GM12872 (cell line): ENCODE measurements at regions not wholly inside any gene's neighbourhood (a gene's known extent, or its start where the extent isn't known, plus 50 kb on each side); places are given as distances from the start of the nearest gene placed in this dataset.

ENCODE experiments used
- TF ChIP-seq, protein P1 (sequence below): IDR thresholded peaks from 3 replicates; pipeline ENCODE4 v1.5.1; 2011; ENCODE audit warnings: low read depth, mild to moderate bottlenecking, low read length, moderate library complexity; ENCODE audit not compliant: insufficient read depth

DNA sequence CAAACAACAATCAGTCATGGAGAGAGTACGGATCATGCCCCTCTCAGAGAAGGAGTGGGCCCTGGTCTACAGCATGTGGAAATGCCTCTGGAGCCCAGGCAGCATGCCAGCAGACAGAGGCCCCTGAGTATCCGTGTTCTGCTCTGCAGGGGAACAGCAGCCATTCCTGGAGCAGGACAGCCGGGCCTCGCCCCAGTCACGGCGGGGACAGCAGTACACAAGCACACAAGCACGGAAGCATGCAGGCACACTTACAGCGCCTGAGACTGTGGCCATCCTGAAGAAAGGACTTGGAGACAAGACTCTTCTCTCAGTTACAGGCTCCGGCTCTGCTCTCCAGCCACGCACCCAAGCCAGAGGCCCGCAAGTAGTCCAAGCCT lies 102.6 kb upstream of the ALDH1B1 start:
- TF ChIP-seq, protein P1, sequence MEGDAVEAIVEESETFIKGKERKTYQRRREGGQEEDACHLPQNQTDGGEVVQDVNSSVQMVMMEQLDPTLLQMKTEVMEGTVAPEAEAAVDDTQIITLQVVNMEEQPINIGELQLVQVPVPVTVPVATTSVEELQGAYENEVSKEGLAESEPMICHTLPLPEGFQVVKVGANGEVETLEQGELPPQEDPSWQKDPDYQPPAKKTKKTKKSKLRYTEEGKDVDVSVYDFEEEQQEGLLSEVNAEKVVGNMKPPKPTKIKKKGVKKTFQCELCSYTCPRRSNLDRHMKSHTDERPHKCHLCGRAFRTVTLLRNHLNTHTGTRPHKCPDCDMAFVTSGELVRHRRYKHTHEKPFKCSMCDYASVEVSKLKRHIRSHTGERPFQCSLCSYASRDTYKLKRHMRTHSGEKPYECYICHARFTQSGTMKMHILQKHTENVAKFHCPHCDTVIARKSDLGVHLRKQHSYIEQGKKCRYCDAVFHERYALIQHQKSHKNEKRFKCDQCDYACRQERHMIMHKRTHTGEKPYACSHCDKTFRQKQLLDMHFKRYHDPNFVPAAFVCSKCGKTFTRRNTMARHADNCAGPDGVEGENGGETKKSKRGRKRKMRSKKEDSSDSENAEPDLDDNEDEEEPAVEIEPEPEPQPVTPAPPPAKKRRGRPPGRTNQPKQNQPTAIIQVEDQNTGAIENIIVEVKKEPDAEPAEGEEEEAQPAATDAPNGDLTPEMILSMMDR = no peak

DNA sequence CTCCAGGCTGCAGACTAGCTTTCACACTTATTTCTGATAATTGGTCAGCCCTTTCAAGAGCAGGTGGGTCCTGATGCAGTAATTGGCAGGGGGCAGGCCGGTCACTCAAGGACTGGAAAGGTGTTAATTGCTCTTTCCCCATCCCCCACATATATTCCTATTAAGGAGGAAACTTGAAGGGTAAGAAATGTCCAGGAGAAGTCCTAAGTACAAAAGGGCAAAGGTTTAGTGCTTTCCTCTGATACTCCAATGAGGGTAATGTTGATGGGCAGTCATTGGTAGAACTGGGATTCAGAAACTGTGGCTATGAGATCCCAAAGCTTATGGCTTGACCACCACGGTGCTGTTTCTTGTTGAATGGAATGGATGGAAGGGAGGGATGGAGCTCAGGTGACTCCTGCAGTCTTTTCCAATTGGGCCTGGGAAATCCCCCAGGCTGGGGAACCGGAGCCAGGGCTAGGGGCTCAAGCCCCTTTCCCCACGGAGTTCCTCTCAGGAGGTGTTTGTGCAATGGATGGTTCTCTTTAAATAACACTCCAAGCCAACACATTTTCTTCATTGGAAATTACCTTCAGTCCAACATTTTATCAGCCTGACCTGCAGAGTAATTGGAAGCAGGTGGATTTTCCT lies 103.2 kb upstream of the ALDH1B1 start:
- TF ChIP-seq, protein P1 = no peak

DNA sequence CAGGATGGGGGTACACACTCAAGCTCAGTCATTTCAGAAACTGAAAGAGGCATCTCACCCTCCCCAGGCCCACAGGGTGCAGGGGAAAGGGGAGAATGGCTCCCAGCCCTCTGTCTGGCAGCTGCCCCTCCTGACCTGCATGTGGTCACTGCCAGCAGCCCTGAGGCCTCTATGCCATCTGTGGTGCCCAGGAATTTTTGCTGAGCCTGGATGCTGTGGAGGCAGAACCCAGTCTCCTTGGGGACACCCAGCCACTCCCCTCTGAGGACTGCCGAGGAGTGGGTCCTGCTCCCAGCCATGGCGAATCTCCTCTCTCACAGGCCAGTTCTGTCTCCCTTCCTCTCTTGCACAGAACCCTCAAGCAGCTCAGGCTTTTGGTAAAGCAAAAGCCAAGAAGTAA lies 104.0 kb upstream of the ALDH1B1 start:
- TF ChIP-seq, protein P1 = no peak

DNA sequence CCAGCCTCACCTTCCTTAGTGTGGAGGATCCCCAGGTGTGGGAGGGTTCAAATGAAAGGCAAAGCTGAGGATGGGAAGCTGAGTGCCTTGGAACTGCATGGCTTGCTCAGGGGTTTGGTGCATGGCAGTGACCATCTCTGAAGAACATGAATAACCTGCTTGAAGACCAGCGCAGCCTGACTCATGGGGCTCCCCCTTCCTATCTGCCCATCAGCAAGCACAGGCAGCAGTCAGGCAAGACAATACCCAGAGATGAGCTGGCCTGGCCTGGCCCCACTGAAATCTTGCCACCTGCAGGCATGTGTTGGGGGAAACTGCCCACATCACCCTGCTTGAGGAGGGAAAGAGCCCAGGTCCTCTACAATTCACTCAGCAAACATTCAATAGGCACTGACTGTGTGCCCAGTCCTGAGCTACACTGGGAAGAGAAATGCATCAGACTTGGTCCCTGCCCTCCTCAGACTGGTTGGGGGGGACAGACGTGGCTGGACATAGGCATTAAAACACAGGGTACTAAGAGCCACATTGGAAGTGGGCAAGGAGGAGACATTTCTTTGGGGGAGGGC lies 105.0 kb upstream of the ALDH1B1 start:
- TF ChIP-seq, protein P1 = no peak

GRCh38 chr9:38286766-38287165 lies 105.7 kb upstream of the ALDH1B1 start:
- TF ChIP-seq, protein P1 = no peak

- TF ChIP-seq, protein P1 = no peak
These were observed 106.1 kb upstream of the ALDH1B1 start for GRCh38 chr9:38286357-38286756.

DNA sequence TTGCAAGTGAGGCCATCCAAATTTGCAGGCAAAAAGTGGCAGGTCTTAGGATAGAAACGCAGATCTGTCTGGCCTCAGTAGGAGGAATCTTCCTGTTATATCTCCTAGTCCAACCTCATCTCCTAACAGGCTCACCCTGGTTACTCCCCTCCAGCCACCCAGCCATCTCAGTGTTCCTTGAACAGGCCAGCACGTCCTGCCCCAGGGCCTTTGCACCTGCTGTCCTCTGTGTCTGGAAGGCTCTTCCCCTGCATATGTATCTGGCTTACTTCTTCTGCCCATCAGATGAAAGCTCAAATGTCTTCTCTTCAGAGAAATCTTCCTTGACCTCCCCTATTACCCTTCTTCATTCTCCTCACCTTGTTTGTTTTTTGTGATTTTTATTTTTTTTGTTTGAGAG lies 107.3 kb upstream of the ALDH1B1 start:
- TF ChIP-seq, protein P1 = no peak
